ENCODE measurements at regions not wholly inside any gene's neighbourhood (a gene's known extent, or its start where the extent isn't known, plus 50 kb on each side); places are given as distances from the start of the nearest gene placed in this dataset.
"Not testable (repeated sequence)": the region's sequence is repeated elsewhere in the genome, so short reads cannot be mapped to it uniquely, and the experiment has no call there.

- no peak for DNase-seq
- no peak for TF ChIP-seq POLR2A (IDR thresholded peaks at IDR 0.05; ENCODE audit: low read length)
- TF ChIP-seq GATA1 (IDR thresholded peaks at IDR 0.05; ENCODE audit: low read depth, low read length), result no peak
Observed at GRCh38 chr5:159508344-159508743, 178.1 kb upstream of the IL12B start.

- DNase-seq, result no peak
- TF ChIP-seq POLR2A (IDR thresholded peaks at IDR 0.05; ENCODE audit: low read length), result no peak
- TF ChIP-seq GATA1 (IDR thresholded peaks at IDR 0.05; ENCODE audit: low read depth, low read length), result no peak
Observed at GRCh38 chr5:159509002-159509660, 178.8 kb upstream of the IL12B start.

- no peak for TF ChIP-seq POLR2A (IDR thresholded peaks at IDR 0.05; ENCODE audit: low read length)
- TF ChIP-seq GATA1 (IDR thresholded peaks at IDR 0.05; ENCODE audit: low read depth, low read length), result no peak
- DNase-seq, result no peak
Observed at GRCh38 chr5:159510282-159510681, 180.0 kb upstream of the IL12B start.

- TF ChIP-seq GATA1 (IDR thresholded peaks at IDR 0.05; ENCODE audit: low read depth, low read length), result no peak
- TF ChIP-seq POLR2A (IDR thresholded peaks at IDR 0.05; ENCODE audit: low read length), result no peak
Observed at GRCh38 chr5:159511570-159511969, 181.3 kb upstream of the IL12B start.

GRCh38 chr5:159512064-159512463 lies 181.8 kb upstream of the IL12B start:
- TF ChIP-seq GATA1 (IDR thresholded peaks at IDR 0.05; ENCODE audit: low read depth, low read length), result no peak
- no peak for TF ChIP-seq POLR2A (IDR thresholded peaks at IDR 0.05; ENCODE audit: low read length)
- no peak for DNase-seq

More at GRCh38 chr5:159511570-159511969, 181.3 kb upstream of the IL12B start:
- no peak for DNase-seq

- TF ChIP-seq GATA1 (IDR thresholded peaks at IDR 0.05; ENCODE audit: low read depth, low read length), result no peak
- TF ChIP-seq POLR2A (IDR thresholded peaks at IDR 0.05; ENCODE audit: low read length), result no peak
- no peak for DNase-seq
Observed at GRCh38 chr5:159514229-159514810, 184.0 kb upstream of the IL12B start.

GRCh38 chr5:159515197-159515596 lies 184.9 kb upstream of the IL12B start:
- no peak for DNase-seq
- TF ChIP-seq POLR2A (IDR thresholded peaks at IDR 0.05; ENCODE audit: low read length), result no peak
- TF ChIP-seq GATA1 (IDR thresholded peaks at IDR 0.05; ENCODE audit: low read depth, low read length), result no peak

GRCh38 chr5:159515909-159516415 lies 185.7 kb upstream of the IL12B start:
- no peak for TF ChIP-seq GATA1 (IDR thresholded peaks at IDR 0.05; ENCODE audit: low read depth, low read length)
- TF ChIP-seq POLR2A (IDR thresholded peaks at IDR 0.05; ENCODE audit: low read length), result no peak
- DNase-seq, result peak; percentile 35 to 73

- no peak for DNase-seq
- TF ChIP-seq POLR2A (IDR thresholded peaks at IDR 0.05; ENCODE audit: low read length) (no peak), GATA1 (IDR thresholded peaks at IDR 0.05; ENCODE audit: low read depth, low read length) (no peak)
Observed at GRCh38 chr5:159518371-159518770, 188.1 kb upstream of the IL12B start.

GRCh38 chr5:159519365-159519764 lies 189.1 kb upstream of the IL12B start:
- no peak for TF ChIP-seq POLR2A (IDR thresholded peaks at IDR 0.05; ENCODE audit: low read length)
- TF ChIP-seq GATA1 (IDR thresholded peaks at IDR 0.05; ENCODE audit: low read depth, low read length), result no peak
- DNase-seq, result no peak

- no peak for DNase-seq
- TF ChIP-seq GATA1 (IDR thresholded peaks at IDR 0.05; ENCODE audit: low read depth, low read length) (no peak), POLR2A (IDR thresholded peaks at IDR 0.05; ENCODE audit: low read length) (no peak)
Observed at GRCh38 chr5:159522841-159523240, 192.6 kb upstream of the IL12B start.

GRCh38 chr5:159524279-159524678 lies 194.0 kb upstream of the IL12B start:
- DNase-seq, result not testable (repeated sequence)

GRCh38 chr5:159525117-159525516 lies 194.8 kb upstream of the IL12B start:
- no peak for TF ChIP-seq POLR2A (IDR thresholded peaks at IDR 0.05; ENCODE audit: low read length)
- TF ChIP-seq GATA1 (IDR thresholded peaks at IDR 0.05; ENCODE audit: low read depth, low read length), result no peak

GRCh38 chr5:159527546-159528254 lies 197.4 kb upstream of the IL12B start:
- DNase-seq, result no peak
- TF ChIP-seq GATA1 (IDR thresholded peaks at IDR 0.05; ENCODE audit: low read depth, low read length) (no peak), POLR2A (IDR thresholded peaks at IDR 0.05; ENCODE audit: low read length) (no peak)

More at GRCh38 chr5:159525117-159525516, 194.8 kb upstream of the IL12B start:
- DNase-seq, result no peak
